ENCODE measurements at regions not wholly inside any gene's neighbourhood (a gene's known extent, or its start where the extent isn't known, plus 50 kb on each side); places are given as distances from the start of the nearest gene placed in this dataset.

GRCh38 chr7:34392972-34393371 lies 265.0 kb upstream of the NPSR1 start (continued):
- TF ChIP-seq MAX (IDR thresholded peaks at IDR 0.05), result no peak

- no peaks in the 10 kb centered on the region for H3K4me1 ChIP-seq (ENCODE audit: control insufficient read depth in 1 of 2, insufficient read depth in 2 of 2, low read length in 2 of 2)
- H3K27ac ChIP-seq (ENCODE audit: low read depth, low read length), result no peak overlapping the region
- no TSS peak for BruUV-seq (replicated peaks)
- ChIA-PET RAD21 (ENCODE audit: low non-redundant PET in 1 of 2, low total read pairs in 2 of 2, uncharacterized antibody in 2 of 2, unreplicated experiment in 2 of 2) (no interaction called here), CTCF (no interaction called here), POLR2A (no interaction called here)
- ATAC-seq (no peak), DNase-seq (ENCODE audit: low read depth, low spot score) (no peak)
- H2AFZ ChIP-seq (ENCODE audit: low read depth, low read length, poor library complexity, severe bottlenecking), result no peak overlapping the region
- H3K36me3 ChIP-seq (ENCODE audit: control insufficient read depth in 1 of 2, insufficient read depth in 2 of 2, low read length in 2 of 2), result no peaks in the 10 kb centered on the region
- H3K9ac ChIP-seq (ENCODE audit: low read length), result no peak overlapping the region
- no peak overlapping the region for H3K4me2 ChIP-seq (ENCODE audit: low read length)
- H3K27me3 ChIP-seq (ENCODE audit: insufficient read depth, low read length), result no peaks in the 10 kb centered on the region
- no peaks in the 10 kb centered on the region for H4K20me1 ChIP-seq (ENCODE audit: insufficient read depth)
- H3K79me2 ChIP-seq (ENCODE audit: insufficient read depth, low read length), result no peaks in the 10 kb centered on the region
- TF ChIP-seq REST (IDR thresholded peaks at IDR 0.05; ENCODE audit: low read depth) (no peak), SP1 (IDR thresholded peaks at IDR 0.05; ENCODE audit: low read depth) (no peak), YY1 (IDR thresholded peaks at IDR 0.05; ENCODE audit: extremely low read depth, insufficient replicate concordance, low read depth, low read length) (no peak), CEBPB (IDR thresholded peaks at IDR 0.05; ENCODE audit: low read depth) (no peak), EGR1 (IDR thresholded peaks at IDR 0.05; ENCODE audit: low read depth) (no peak), SIN3A (IDR thresholded peaks at IDR 0.05; ENCODE audit: low read depth) (no peak), EZH2phosphoT487 (IDR thresholded peaks at IDR 0.05; ENCODE audit: borderline replicate concordance) (no peak), RAD21 (IDR thresholded peaks at IDR 0.05; ENCODE audit: low read depth) (no peak), POLR2A (IDR thresholded peaks at IDR 0.05; ENCODE audit: borderline replicate concordance, extremely low read depth, insufficient read depth, insufficient read length) (no peak), ZFX (IDR thresholded peaks at IDR 0.05) (no peak), EZH2 (IDR thresholded peaks at IDR 0.05) (no peak), JUND (IDR thresholded peaks at IDR 0.05) (no peak)
- no peaks in the 10 kb centered on the region for H3K9me3 ChIP-seq (ENCODE audit: control insufficient read depth in 1 of 2, insufficient read depth in 1 of 2, low read depth in 1 of 2, low read length in 2 of 2)
- no peaks in the 10 kb centered on the region for H3K9me2 ChIP-seq (ENCODE audit: insufficient read depth)
- H3K4me3 ChIP-seq (replicated peaks in 1 of 2; ENCODE audit: low read depth in 1 of 2, low read length in 2 of 2), result no peak overlapping the region
- intact Hi-C loops (cut with micrococcal nuclease), result no loop called here
Measured at GRCh38 chr7:34396437-34397064, 261.5 kb upstream of the NPSR1 start.
